H1 (cell line): ENCODE measurements at regions not wholly inside any gene's neighbourhood (a gene's known extent, or its start where the extent isn't known, plus 50 kb on each side); places are given as distances from the start of the nearest gene placed in this dataset.

Experiments used
- CTCF ChIA-PET: fragments of 300-600 bp; sonication (Branson Sonifier 250); formaldehyde crosslinking; loops from one replicate; lab custom pipeline; 2021; ENCODE audit not compliant: partially characterized antibody; lab: Charles Lee
- POLR2A ChIA-PET: fragments of 300-600 bp; sonication (Branson Sonifier 250); formaldehyde crosslinking; loops from one replicate; lab custom pipeline; 2021; ENCODE audit warnings: inconsistent platforms; ENCODE audit not compliant: partially characterized antibody; lab: Charles Lee
- DNase-seq, 2 experiments: peaks; one replicate each; pipeline versions ENCODE4 v3.0.0 to v3.0.0-alpha.2; 2010 to 2022; ENCODE audit warnings: low spot score in 2 of 2, low read depth in 1 of 2, mixed read lengths in 1 of 2
- FAIRE-seq: peaks from 2 replicates; lab custom pipeline; 2011; peaks lifted over from hg19 to GRCh38; lab: Jason Lieb, UNC
- H2AFZ ChIP-seq: 2 replicates; pipeline ENCODE4 v1.8.1; 2012; ENCODE audit warnings: low read length, inconsistent platforms
- H2AK5ac ChIP-seq: 2 replicates; pipeline ENCODE4 v1.6.1; 2013; ENCODE audit warnings: low read depth, low read length
- H2BK120ac ChIP-seq: replicated peaks from 2 replicates; pipeline ENCODE3; 2013; ENCODE audit warnings: low read depth, low read length, inconsistent platforms
- H2BK12ac ChIP-seq: 2 replicates; pipeline ENCODE4 v1.6.1; 2013; ENCODE audit warnings: low read depth, low read length
- H2BK15ac ChIP-seq: 2 replicates; pipeline ENCODE4 v1.6.1; 2013; ENCODE audit warnings: low read length
- H2BK20ac ChIP-seq: 2 replicates; pipeline ENCODE4 v1.6.1; 2013; ENCODE audit warnings: low read length
- H2BK5ac ChIP-seq: 2 replicates; pipeline ENCODE4 v1.6.1; 2013; ENCODE audit warnings: low read depth, low read length
- H3K14ac ChIP-seq: 2 replicates; pipeline ENCODE4 v1.6.1; 2013; ENCODE audit warnings: inconsistent platforms; ENCODE audit not compliant: insufficient read length
- H3K18ac ChIP-seq: 2 replicates; pipeline ENCODE4 v1.6.1; 2013; ENCODE audit warnings: low read length; ENCODE audit errors: extremely low read depth
- H3K23ac ChIP-seq: 2 replicates; pipeline ENCODE4 v1.6.1; 2013; ENCODE audit warnings: inconsistent platforms; ENCODE audit not compliant: insufficient read length
- H3K23me2 ChIP-seq: 2 replicates; pipeline ENCODE4 v1.6.1; 2013; ENCODE audit warnings: low read depth, low read length
- H3K27ac ChIP-seq: 2 replicates; pipeline ENCODE4 v1.6.1; 2011; ENCODE audit warnings: low read depth, low read length, inconsistent platforms
- H3K27me3 ChIP-seq, 4 experiments: replicated peaks in 1 of 4; 1 replicate in 1 of 4; 2 replicates in 3 of 4; pipeline versions ENCODE4 v1.6.1 to v1.8.1; 2011 to 2013; ENCODE audit warnings: low read length in 3 of 4, mild to moderate bottlenecking in 3 of 4, inconsistent platforms in 2 of 4, mixed read lengths in 2 of 4, moderate library complexity in 1 of 4; ENCODE audit not compliant: control insufficient read depth in 3 of 4, insufficient read depth in 3 of 4; ENCODE audit errors: extremely low read depth in 1 of 4
- H3K36me3 ChIP-seq, 4 experiments: 2 replicates each; pipeline versions ENCODE4 v1.6.1 to v1.8.1; 2011 to 2013; ENCODE audit warnings: mild to moderate bottlenecking in 4 of 4, low read length in 3 of 4, moderate library complexity in 2 of 4, control low read depth in 1 of 4, inconsistent platforms in 1 of 4; ENCODE audit not compliant: insufficient read depth in 4 of 4, control insufficient read depth in 2 of 4
- H3K4ac ChIP-seq: replicated peaks from 2 replicates; pipeline ENCODE3; 2013; ENCODE audit warnings: low read length, low read depth, mixed read lengths, inconsistent platforms; ENCODE audit not compliant: insufficient read length
- H3K4me1 ChIP-seq, 4 experiments: replicated peaks in 1 of 4; 1 replicate in 1 of 4; 2 replicates in 3 of 4; pipeline versions ENCODE4 v1.6.1 to v1.8.1; 2011 to 2013; ENCODE audit warnings: low read length in 3 of 4, inconsistent platforms in 2 of 4, mixed read lengths in 1 of 4; ENCODE audit not compliant: insufficient read depth in 4 of 4, control insufficient read depth in 3 of 4
- H3K4me2 ChIP-seq, 2 experiments: 2 replicates each; pipeline versions ENCODE4 v1.6.1 to v1.8.1; 2011 to 2013; ENCODE audit warnings: low read depth in 2 of 2, low read length in 2 of 2, control low read depth in 1 of 2, inconsistent platforms in 1 of 2, mild to moderate bottlenecking in 1 of 2; ENCODE audit not compliant: insufficient read depth in 1 of 2
- H3K4me3 ChIP-seq, 4 experiments: fragments of 200-600, 300-600 bp in 1 of 4; sonication (generic), shearing (Covaris generic), sonication (Bioruptor Twin) in 1 of 4; 2 replicates each; pipeline versions ENCODE4 v1.5.1 to v1.8.1; 2011 to 2016; ENCODE audit warnings: low read length in 4 of 4, low read depth in 3 of 4, control low read depth in 2 of 4, inconsistent platforms in 2 of 4, mild to moderate bottlenecking in 2 of 4, mixed read lengths in 1 of 4, moderate library complexity in 1 of 4; ENCODE audit not compliant: insufficient read depth in 2 of 4; ENCODE audit errors: extremely low read depth in 1 of 4
- H3K56ac ChIP-seq: replicated peaks from 2 replicates; pipeline ENCODE3; 2013; ENCODE audit warnings: low read depth, mild to moderate bottlenecking, mixed read lengths, low read length, inconsistent platforms; ENCODE audit not compliant: insufficient read length
- H3K79me1 ChIP-seq: 2 replicates; pipeline ENCODE4 v1.6.1; 2013; ENCODE audit warnings: low read depth, low read length, control low read depth
- H3K79me2 ChIP-seq, 2 experiments: 2 replicates each; pipeline versions ENCODE4 v1.6.1 to v1.8.1; 2012 to 2013; ENCODE audit warnings: low read length in 2 of 2, mild to moderate bottlenecking in 2 of 2, inconsistent platforms in 1 of 2; ENCODE audit not compliant: insufficient read depth in 2 of 2, control insufficient read depth in 1 of 2
- H3K9ac ChIP-seq, 4 experiments: replicated peaks in 1 of 4; 1 replicate in 1 of 4; 2 replicates in 3 of 4; pipeline versions ENCODE4 v1.6.1 to v1.8.1; 2011 to 2013; ENCODE audit warnings: low read depth in 3 of 4, low read length in 3 of 4, control low read depth in 2 of 4, mild to moderate bottlenecking in 2 of 4, moderate library complexity in 2 of 4, inconsistent platforms in 1 of 4; ENCODE audit errors: extremely low read depth in 1 of 4
- H3K9me3 ChIP-seq, 2 experiments: 2 replicates each; pipeline versions ENCODE4 v1.6.1 to v1.8.1; 2012 to 2013; ENCODE audit warnings: mild to moderate bottlenecking in 2 of 2, moderate library complexity in 2 of 2, control low read depth in 1 of 2, inconsistent platforms in 1 of 2, low read depth in 1 of 2, low read length in 1 of 2, mixed read lengths in 1 of 2; ENCODE audit not compliant: insufficient read depth in 2 of 2
- H4K20me1 ChIP-seq, 2 experiments: replicated peaks in 1 of 2; 2 replicates each; pipeline versions ENCODE3 to v1.8.1; 2011 to 2013; ENCODE audit warnings: inconsistent platforms in 2 of 2, low read length in 2 of 2, mild to moderate bottlenecking in 1 of 2; ENCODE audit not compliant: insufficient read depth in 2 of 2, control insufficient read depth in 1 of 2
- H4K5ac ChIP-seq: 2 replicates; pipeline ENCODE4 v1.6.1; 2013; ENCODE audit warnings: low read length, low read depth, mixed read lengths, inconsistent platforms; ENCODE audit not compliant: insufficient read length
- H4K8ac ChIP-seq: 2 replicates; pipeline ENCODE4 v1.8.0; 2013; ENCODE audit warnings: mild to moderate bottlenecking, moderate library complexity, low read length, inconsistent platforms; ENCODE audit not compliant: insufficient read depth; ENCODE audit errors: extremely low read depth
- H4K91ac ChIP-seq: replicated peaks from 2 replicates; pipeline ENCODE3; 2013; ENCODE audit warnings: low read length, mixed read lengths, inconsistent platforms; ENCODE audit not compliant: insufficient read length
- BCL11A ChIP-seq, 2 experiments: IDR thresholded peaks; one replicate each; pipeline ENCODE4 v1.6.1; 2011; ENCODE audit warnings: low read depth in 2 of 2, low read length in 2 of 2, mild to moderate bottlenecking in 2 of 2
- CTCF ChIP-seq, 3 experiments: IDR thresholded peaks; 1 replicate in 2 of 3; 2 replicates in 1 of 3; pipeline versions ENCODE4 v1.5.1 to v1.6.1; 2011; ENCODE audit warnings: low read length in 3 of 3, mild to moderate bottlenecking in 3 of 3, inconsistent platforms in 2 of 3, low read depth in 1 of 3, moderate library complexity in 1 of 3; ENCODE audit not compliant: insufficient read depth in 1 of 3; ENCODE audit errors: control extremely low read depth in 1 of 3
- EP300 ChIP-seq, 2 experiments: IDR thresholded peaks; 1 replicate in 1 of 2; 2 replicates in 1 of 2; pipeline ENCODE4 v1.6.1; 2011 to 2012; ENCODE audit warnings: low read depth in 2 of 2, low read length in 2 of 2, mild to moderate bottlenecking in 2 of 2, borderline replicate concordance in 1 of 2, inconsistent platforms in 1 of 2, moderate library complexity in 1 of 2
- EZH2 ChIP-seq: fragments of 200-600 bp; sonication (generic); IDR thresholded peaks from 2 replicates; pipeline ENCODE4 v1.7.1; 2012; ENCODE audit warnings: low read depth, mild to moderate bottlenecking, moderate library complexity, low read length, inconsistent platforms; ENCODE audit not compliant: severe bottlenecking
- FOSL1 ChIP-seq: IDR thresholded peaks from 2 replicates; pipeline ENCODE4 v1.6.1; 2011; ENCODE audit warnings: mild to moderate bottlenecking, low read depth, low read length, moderate library complexity; ENCODE audit not compliant: insufficient read depth
- MAX ChIP-seq: IDR thresholded peaks from 2 replicates; pipeline ENCODE4 v1.6.1; 2012; ENCODE audit warnings: inconsistent platforms
- NRF1 ChIP-seq: IDR thresholded peaks from 2 replicates; pipeline ENCODE4 v1.6.1; 2011; ENCODE audit warnings: mild to moderate bottlenecking, low read depth, low read length, improper control_type of control experiment
- POLR2A ChIP-seq, 2 experiments: IDR thresholded peaks; 1 replicate in 1 of 2; 2 replicates in 1 of 2; pipeline ENCODE4 v1.6.1; 2011; ENCODE audit warnings: low read depth in 2 of 2, low read length in 2 of 2, mild to moderate bottlenecking in 2 of 2; ENCODE audit errors: control extremely low read depth in 1 of 2
- POU5F1 ChIP-seq: IDR thresholded peaks from 2 replicates; pipeline ENCODE4 v1.6.1; 2011; ENCODE audit warnings: low read depth, mild to moderate bottlenecking, low read length, moderate library complexity
- RAD21 ChIP-seq, 2 experiments: IDR thresholded peaks in 1 of 2; conservative IDR thresholded peaks in 1 of 2; 2 replicates each; pipeline ENCODE4 v1.6.1; 2011; ENCODE audit warnings: low read depth in 2 of 2, low read length in 2 of 2, improper control_type of control experiment in 1 of 2, inconsistent platforms in 1 of 2, mild to moderate bottlenecking in 1 of 2, moderate library complexity in 1 of 2
- SIN3A ChIP-seq, 2 experiments: IDR thresholded peaks in 1 of 2; conservative IDR thresholded peaks in 1 of 2; 2 replicates each; pipeline ENCODE4 v1.6.1; 2011 to 2012; ENCODE audit warnings: low read length in 2 of 2, improper control_type of control experiment in 1 of 2, low read depth in 1 of 2, mild to moderate bottlenecking in 1 of 2
- WGBS, 2 experiments: shearing (Covaris generic) in 1 of 2; methylation state at CpG; one replicate each; pipeline versions ENCODE4 v1.1.6 to v1.1.7; 2013 to 2015; ENCODE audit warnings: low lambda C conversion rate in 2 of 2, mixed read lengths in 2 of 2, inconsistent platforms in 1 of 2, low coverage in 1 of 2, missing lambda C conversion rate in 1 of 2; ENCODE audit not compliant: insufficient replicate concordance in 2 of 2, insufficient coverage in 1 of 2, insufficient read length in 1 of 2; ENCODE audit errors: extremely low coverage in 1 of 2, missing lambda C conversion rate in 1 of 2; 5-methylcytosine and 5-hydroxymethylcytosine counted together

- no peak overlapping the region for H2AK5ac ChIP-seq
- H3K9ac ChIP-seq = no peak overlapping the region
- H3K14ac ChIP-seq = no peak overlapping the region
- no peak overlapping the region for H2AFZ ChIP-seq
- H3K18ac ChIP-seq = no peak overlapping the region
- H3K79me1 ChIP-seq = no peaks in the 10 kb centered on the region
- H3K4me1 ChIP-seq = no peaks in the 10 kb centered on the region
- H2BK120ac ChIP-seq = no peak overlapping the region
- no peak overlapping the region for H4K5ac ChIP-seq
- ChIA-PET POLR2A (no interaction called here), CTCF (no interaction called here)
- no peak overlapping the region for H2BK15ac ChIP-seq
- no peak overlapping the region for H4K8ac ChIP-seq
- DNase-seq (no peak), FAIRE-seq (no peak)
- WGBS, 2 experiments = 94% methylated on average over 2 of the region's 2 CpGs; no CpG with 5 or more reads in 1 of the 2 experiments
- H3K4me2 ChIP-seq = no peak overlapping the region
- H3K27me3 ChIP-seq = no peaks in the 10 kb centered on the region
- no peak overlapping the region for H3K27ac ChIP-seq
- no peak overlapping the region for H2BK5ac ChIP-seq
- TF ChIP-seq POU5F1 (no peak), EZH2 (no peak), EP300 (IDR thresholded peaks at IDR 0.05; ENCODE audit: borderline replicate concordance in 1 of 2, low read depth in 2 of 2, low read length in 2 of 2) (no peak), BCL11A (IDR thresholded peaks at IDR 0.05; ENCODE audit: low read depth in 2 of 2, low read length in 2 of 2) (no peak), CTCF (IDR thresholded peaks at IDR 0.05; ENCODE audit: control extremely low read depth in 1 of 3, insufficient read depth in 1 of 3, low read depth in 1 of 3, low read length in 3 of 3) (no peak), NRF1 (no peak), MAX (no peak), SIN3A (conservative IDR thresholded peaks at IDR 0.05 in 1 of 2, IDR thresholded peaks at IDR 0.05 in 1 of 2; ENCODE audit: low read depth in 1 of 2, low read length in 2 of 2) (no peak), FOSL1 (no peak), RAD21 (IDR thresholded peaks at IDR 0.05 in 1 of 2, conservative IDR thresholded peaks at IDR 0.05 in 1 of 2; ENCODE audit: low read depth in 2 of 2, low read length in 2 of 2) (no peak), POLR2A (IDR thresholded peaks at IDR 0.05; ENCODE audit: control extremely low read depth in 1 of 2, low read depth in 2 of 2, low read length in 2 of 2) (no peak)
- H3K9me3 ChIP-seq = no peaks in the 10 kb centered on the region
- H3K23me2 ChIP-seq = no peaks in the 10 kb centered on the region
- H3K4me3 ChIP-seq = no peak overlapping the region
- no peak overlapping the region for H3K4ac ChIP-seq
- no peak overlapping the region for H3K23ac ChIP-seq
- no peak overlapping the region for H2BK12ac ChIP-seq
- no peaks in the 10 kb centered on the region for H3K36me3 ChIP-seq
- H3K79me2 ChIP-seq = no peaks in the 10 kb centered on the region
- no peak overlapping the region for H2BK20ac ChIP-seq
- no peak overlapping the region for H4K91ac ChIP-seq
- H4K20me1 ChIP-seq = no peaks in the 10 kb centered on the region
- H3K56ac ChIP-seq = no peak overlapping the region
Measured at GRCh38 chr1:191618181-191618580, 540.1 kb upstream of the RGS18 start.
